C4-2B (cell line): ENCODE measurements at regions not wholly inside any gene's neighbourhood (a gene's known extent, or its start where the extent isn't known, plus 50 kb on each side); places are given as distances from the start of the nearest gene placed in this dataset.

Experiments
- H3K27ac ChIP-seq: fragments of 450-650 bp; 2 replicates; pipeline ENCODE4 v1.5.1; 2017
- CTCF ChIP-seq: fragments of 450-650 bp; conservative IDR thresholded peaks from 2 replicates; pipeline ENCODE4 v1.5.1; 2017; ENCODE audit warnings: mild to moderate bottlenecking
- ZFX ChIP-seq: fragments of 450-650 bp; IDR thresholded peaks from 2 replicates; pipeline ENCODE4 v1.6.1; 2017

DNA sequence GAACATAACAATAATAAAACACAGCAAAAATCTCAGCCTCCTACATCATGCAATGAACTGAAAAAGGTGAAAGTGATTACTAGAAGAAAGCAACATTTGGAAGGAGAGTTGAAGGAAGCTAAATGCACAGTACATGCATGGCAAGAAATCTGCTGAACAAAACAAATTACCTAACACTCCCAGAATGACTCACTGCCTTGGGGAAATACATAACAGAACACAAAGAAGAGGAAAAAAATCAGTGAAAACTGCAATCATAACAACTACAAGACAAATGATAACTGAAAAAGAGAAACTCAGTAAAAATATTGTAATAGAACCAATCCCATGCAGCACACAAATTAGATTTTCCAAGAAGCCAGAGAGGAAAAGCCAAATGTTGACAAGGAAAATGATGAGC, 1513.2 kb downstream of the ARAP2 start:
- H3K27ac ChIP-seq = no peak overlapping the region
- TF ChIP-seq CTCF (no peak), ZFX (no peak)

GRCh38 chr4:34732176-34732950, 1512.0 kb downstream of the ARAP2 start:
- H3K27ac ChIP-seq = no peak overlapping the region
- TF ChIP-seq ZFX = no peak
- no peak for TF ChIP-seq CTCF

GRCh38 chr4:34733185-34733941, 1511.0 kb downstream of the ARAP2 start:
- TF ChIP-seq CTCF = no peak
- no peak for TF ChIP-seq ZFX
- no peak overlapping the region for H3K27ac ChIP-seq

- no peak overlapping the region for H3K27ac ChIP-seq
- TF ChIP-seq CTCF (peak; percentile 42), ZFX (no peak)
These were observed 1477.4 kb downstream of the ARAP2 start for GRCh38 chr4:34766935-34767334.

DNA sequence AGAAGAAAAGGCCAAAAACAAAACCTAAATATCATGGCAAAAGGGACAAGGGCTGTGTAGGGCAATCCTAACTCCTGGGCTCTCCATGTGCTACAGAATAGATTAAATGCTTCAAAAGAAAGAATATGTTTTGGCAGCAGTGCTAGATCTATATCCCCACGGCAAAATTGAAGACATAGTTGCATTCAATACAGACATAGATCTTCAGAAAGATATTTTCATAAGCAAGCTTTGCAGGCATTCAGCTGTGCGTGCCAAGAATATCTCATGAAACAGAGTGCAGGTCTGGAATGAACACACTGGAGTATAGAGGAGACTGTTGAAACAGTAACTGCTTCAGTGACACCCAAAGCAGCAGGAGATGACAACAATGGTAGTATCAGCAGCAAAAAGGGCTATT, 1476.9 kb downstream of the ARAP2 start:
- TF ChIP-seq ZFX (no peak), CTCF (no peak)
- H3K27ac ChIP-seq = no peak overlapping the region

GRCh38 chr4:34771632-34772031, 1472.7 kb downstream of the ARAP2 start:
- TF ChIP-seq ZFX (no peak), CTCF (no peak)
- no peak overlapping the region for H3K27ac ChIP-seq

DNA sequence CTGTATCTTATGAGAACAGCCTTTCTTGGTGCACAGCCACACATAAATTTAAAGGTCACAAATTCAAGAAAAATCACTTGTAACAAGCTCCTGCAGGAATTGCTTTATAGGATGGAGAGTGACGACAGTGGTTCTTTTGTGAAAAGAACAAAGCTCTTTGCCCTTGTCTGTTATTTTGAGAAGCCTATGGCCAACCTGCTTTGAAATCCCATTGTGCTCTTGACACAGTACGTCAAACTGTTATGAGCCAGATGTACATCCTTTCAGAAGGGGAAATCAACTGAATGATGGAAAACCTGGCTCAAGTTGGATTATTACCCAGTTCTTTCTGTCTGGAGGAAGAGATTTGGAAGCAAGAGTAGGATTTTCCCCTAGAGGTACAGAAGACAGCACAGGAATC, 1454.2 kb downstream of the ARAP2 start:
- no peak overlapping the region for H3K27ac ChIP-seq
- TF ChIP-seq CTCF (no peak), ZFX (no peak)
